AG09319 (cell line): ENCODE measurements at regions not wholly inside any gene's neighbourhood (a gene's known extent, or its start where the extent isn't known, plus 50 kb on each side); places are given as distances from the start of the nearest gene placed in this dataset.

Source experiments
- DNase-seq: peaks from one replicate; pipeline ENCODE4 v3.0.0-alpha.2; 2010; ENCODE audit warnings: low read depth; ENCODE audit errors: extremely low read depth
- TF ChIP-seq, protein P1 (sequence below): IDR thresholded peaks from 2 replicates; pipeline ENCODE4 v1.5.1; 2011; ENCODE audit warnings: low read depth, mild to moderate bottlenecking, inconsistent platforms, low read length, moderate library complexity

DNA sequence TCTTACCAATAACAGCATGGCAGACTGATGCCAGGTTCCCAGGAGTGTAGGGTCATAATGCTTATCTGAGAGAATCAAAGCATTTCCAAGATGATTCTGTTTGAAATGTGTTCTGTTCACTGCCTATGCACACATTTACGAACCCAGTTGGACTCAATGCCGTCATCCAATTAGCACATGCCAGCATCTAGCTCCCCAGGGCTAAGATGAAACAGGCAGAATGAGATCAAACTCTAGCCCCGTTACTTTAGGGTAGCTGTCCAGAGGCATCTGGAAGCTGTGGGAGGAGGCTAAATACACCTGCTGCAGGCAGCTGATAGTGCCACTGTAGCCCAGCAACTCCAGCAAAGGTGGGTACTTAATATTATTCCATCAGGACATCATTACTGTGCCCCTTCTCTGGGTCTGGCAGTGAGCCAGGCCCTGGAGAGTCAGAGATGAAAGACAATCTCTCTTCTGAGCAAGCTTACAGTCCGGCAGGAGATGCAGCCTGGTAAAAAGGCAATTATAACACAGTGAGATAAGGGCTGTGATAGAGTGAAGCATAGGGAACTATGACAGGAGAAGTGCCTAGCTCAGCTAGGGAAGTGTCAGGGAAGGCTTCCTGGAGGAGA lies 156.4 kb upstream of the PPP2R3A start:
- TF ChIP-seq, protein P1, sequence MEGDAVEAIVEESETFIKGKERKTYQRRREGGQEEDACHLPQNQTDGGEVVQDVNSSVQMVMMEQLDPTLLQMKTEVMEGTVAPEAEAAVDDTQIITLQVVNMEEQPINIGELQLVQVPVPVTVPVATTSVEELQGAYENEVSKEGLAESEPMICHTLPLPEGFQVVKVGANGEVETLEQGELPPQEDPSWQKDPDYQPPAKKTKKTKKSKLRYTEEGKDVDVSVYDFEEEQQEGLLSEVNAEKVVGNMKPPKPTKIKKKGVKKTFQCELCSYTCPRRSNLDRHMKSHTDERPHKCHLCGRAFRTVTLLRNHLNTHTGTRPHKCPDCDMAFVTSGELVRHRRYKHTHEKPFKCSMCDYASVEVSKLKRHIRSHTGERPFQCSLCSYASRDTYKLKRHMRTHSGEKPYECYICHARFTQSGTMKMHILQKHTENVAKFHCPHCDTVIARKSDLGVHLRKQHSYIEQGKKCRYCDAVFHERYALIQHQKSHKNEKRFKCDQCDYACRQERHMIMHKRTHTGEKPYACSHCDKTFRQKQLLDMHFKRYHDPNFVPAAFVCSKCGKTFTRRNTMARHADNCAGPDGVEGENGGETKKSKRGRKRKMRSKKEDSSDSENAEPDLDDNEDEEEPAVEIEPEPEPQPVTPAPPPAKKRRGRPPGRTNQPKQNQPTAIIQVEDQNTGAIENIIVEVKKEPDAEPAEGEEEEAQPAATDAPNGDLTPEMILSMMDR = no peak
- DNase-seq = no peak

DNA sequence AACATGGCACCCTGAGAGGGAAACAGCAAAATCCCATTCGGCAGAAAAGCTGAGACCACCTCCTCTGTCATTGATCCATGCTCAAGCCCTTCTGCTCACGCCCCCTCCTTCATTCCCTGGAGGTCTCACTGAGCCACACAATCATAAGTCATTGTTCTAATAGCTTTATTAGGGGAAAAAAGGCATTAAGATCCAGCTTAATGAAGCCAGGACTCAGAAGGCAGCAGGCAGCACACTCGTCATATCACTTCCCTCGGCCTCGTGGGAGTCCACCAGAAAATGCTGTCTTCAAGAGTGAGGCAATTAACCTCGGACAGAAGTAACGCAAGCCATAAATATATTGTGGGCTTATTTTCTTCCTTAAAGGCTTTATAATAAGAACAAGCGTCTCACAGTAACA lies 153.9 kb upstream of the PPP2R3A start:
- TF ChIP-seq, protein P1 = no peak

DNA sequence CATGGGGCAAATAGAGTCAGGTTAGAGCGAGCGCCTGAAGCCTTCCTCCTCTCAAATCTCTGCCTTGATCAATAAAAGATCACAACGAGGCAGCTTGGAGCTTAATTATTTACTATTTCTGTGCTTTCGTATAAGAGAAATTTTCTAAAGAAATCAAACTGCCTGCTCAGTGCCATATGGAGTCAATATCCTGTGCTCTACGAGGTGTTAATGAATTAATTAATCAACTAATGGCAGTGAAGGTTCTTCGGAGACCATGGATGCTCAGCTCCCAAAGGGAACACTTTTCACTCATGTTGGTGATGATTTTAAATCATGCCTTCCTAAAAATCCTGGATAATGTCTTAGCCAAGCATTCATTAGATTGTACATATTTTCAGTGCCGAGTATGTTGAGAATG lies 153.5 kb upstream of the PPP2R3A start:
- TF ChIP-seq, protein P1 = no peak
- DNase-seq = no peak

More for the DNA sequence above, 153.9 kb upstream of the PPP2R3A start:
- DNase-seq = no peak

DNA sequence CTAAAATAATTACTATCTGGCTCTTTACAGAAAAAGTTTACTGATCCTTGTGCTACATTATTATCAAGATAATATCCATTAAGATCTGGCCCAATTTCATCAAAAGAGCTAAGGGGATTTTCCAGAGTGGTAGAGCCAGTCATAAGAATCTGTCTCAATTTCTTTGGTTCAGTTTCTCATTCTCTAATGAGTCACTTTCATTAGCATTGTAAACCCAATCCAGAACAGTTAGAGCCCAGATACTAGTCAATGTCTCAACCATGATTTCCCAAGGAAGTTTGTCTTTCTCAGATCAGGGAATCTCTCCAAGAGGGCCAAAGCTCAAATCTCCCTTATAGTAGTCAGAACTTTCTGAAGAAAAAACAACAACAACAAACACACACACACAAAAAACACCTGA lies 131.1 kb upstream of the PPP2R3A start:
- TF ChIP-seq, protein P1 = no peak
- DNase-seq = no peak

DNA sequence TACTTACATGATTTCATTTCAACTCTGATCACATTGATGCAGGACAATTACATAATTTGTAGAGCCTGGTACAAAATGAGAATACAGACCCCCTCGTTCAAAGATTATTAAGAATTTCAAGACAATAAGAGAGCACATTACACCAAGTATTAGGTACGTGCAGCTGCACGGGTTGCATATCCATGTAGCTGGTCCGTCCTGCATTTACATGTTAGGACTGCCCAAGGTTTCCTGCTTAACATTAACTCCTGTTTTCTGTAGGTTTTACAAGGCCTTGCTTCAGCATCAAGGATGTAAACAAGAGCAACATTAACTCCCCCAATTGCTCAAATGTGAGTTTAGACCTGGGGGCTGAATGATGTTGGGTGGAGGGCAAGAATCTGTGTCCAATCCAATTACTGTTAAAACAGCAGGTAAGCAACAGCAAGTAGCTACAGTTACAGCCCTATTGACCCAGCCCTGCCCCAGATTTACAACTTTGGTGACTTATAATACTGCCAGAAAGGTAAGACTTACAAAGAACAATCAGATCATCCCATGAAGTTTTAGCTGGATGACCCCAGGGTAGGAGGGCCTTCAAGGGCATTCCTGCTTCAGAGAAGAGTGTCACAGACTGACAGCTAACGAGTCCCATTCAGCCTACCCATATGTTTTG lies 127.4 kb upstream of the PPP2R3A start:
- no peak for DNase-seq
- TF ChIP-seq, protein P1 = no peak

DNA sequence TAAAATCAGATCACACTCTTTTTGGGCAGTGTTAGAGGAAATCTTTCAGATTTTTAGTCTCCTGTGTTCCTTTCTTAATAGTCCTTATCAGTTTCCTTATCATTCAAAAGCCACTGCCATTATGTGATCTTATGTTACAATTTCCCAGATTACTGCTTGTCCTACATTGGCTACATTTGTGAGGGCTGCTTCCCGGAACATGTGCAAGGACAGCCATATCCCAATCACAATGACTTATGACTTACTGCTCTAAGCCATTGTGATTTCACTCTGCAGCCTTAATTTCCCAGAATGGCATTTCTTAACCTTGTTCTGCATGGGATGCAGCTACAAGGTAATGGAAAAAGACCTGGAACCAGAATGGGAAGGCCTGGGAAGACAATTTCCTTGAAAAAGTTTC lies 125.1 kb upstream of the PPP2R3A start:
- DNase-seq = no peak
- TF ChIP-seq, protein P1 = no peak

DNA sequence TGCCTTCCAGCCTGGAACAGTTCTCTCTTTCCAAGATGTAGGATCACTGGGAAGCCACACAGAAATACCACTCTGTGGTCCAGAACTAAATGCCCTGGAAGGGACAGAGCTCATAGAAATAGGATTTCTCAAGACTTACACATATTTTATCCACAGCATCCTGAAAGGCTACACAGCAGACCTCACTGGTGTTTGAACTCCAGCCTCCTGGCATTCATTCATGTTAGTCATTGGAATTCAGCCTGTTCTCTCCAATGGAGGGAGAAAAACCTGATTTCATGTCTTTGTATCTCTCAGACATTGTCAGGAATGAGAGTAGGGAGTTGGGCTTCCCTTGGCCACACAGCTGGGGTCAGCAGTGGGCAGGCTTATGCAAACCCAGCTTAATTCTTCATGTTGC lies 121.1 kb upstream of the PPP2R3A start:
- TF ChIP-seq, protein P1 = no peak

More for the DNA sequence above, 121.1 kb upstream of the PPP2R3A start:
- DNase-seq = no peak
